Amygdala (tissue), 56 donors: ENCODE measurements at regions not wholly inside any gene's neighbourhood (a gene's known extent, or its start where the extent isn't known, plus 50 kb on each side); places are given as distances from the start of the nearest gene placed in this dataset.

Source experiments
- DNase-seq, 56 donors: peaks; one replicate each; lab custom pipeline; 2025; lab: John Stamatoyannopoulos, UW

- DNase-seq, result no peak
These were observed 129.6 kb downstream of the SNAPC1 start for GRCh38 chr14:61891810-61892209.

- no peak for DNase-seq
These were observed 131.2 kb downstream of the SNAPC1 start for GRCh38 chr14:61893371-61893940.

GRCh38 chr14:61894452-61895077, 132.3 kb downstream of the SNAPC1 start:
- peak in 34 of 56 donors; percentile 6 to 73 (median 28) for DNase-seq

- DNase-seq, result no peak
These were observed 135.1 kb downstream of the SNAPC1 start for GRCh38 chr14:61897300-61897699.

GRCh38 chr14:61898568-61898967, 136.3 kb downstream of the SNAPC1 start:
- DNase-seq, result no peak

GRCh38 chr14:61899497-61899896, 137.3 kb downstream of the SNAPC1 start:
- no peak for DNase-seq

GRCh38 chr14:61904946-61905345, 142.7 kb downstream of the SNAPC1 start:
- DNase-seq, result no peak

GRCh38 chr14:61911574-61911973, 149.4 kb downstream of the SNAPC1 start:
- peak in 1 of 56 donors; percentile 9 for DNase-seq

GRCh38 chr14:61918998-61919397, 156.8 kb downstream of the SNAPC1 start:
- no peak for DNase-seq

- DNase-seq, result no peak
These were observed 161.1 kb downstream of the SNAPC1 start for GRCh38 chr14:61923348-61923747.

GRCh38 chr14:61925043-61925442, 162.8 kb downstream of the SNAPC1 start:
- DNase-seq, result peak in 17 of 56 donors; percentile 1 to 45 (median 3)

- DNase-seq, result no peak
These were observed 163.7 kb downstream of the SNAPC1 start for GRCh38 chr14:61925732-61926435.

- no peak for DNase-seq
These were observed 164.8 kb downstream of the SNAPC1 start for GRCh38 chr14:61927060-61927459.

- DNase-seq, result no peak
These were observed 165.3 kb downstream of the SNAPC1 start for GRCh38 chr14:61927520-61927919.

GRCh38 chr14:61928300-61928699, 166.1 kb downstream of the SNAPC1 start:
- no peak for DNase-seq

- no peak for DNase-seq
These were observed 166.5 kb downstream of the SNAPC1 start for GRCh38 chr14:61928701-61929100.

- DNase-seq, result no peak
These were observed 167.4 kb downstream of the SNAPC1 start for GRCh38 chr14:61929651-61930050.

- DNase-seq, result no peak
These were observed 168.1 kb downstream of the SNAPC1 start for GRCh38 chr14:61930101-61930857.

GRCh38 chr14:61932974-61933373, 170.8 kb downstream of the SNAPC1 start:
- no peak for DNase-seq

- no peak for DNase-seq
These were observed 172.2 kb downstream of the SNAPC1 start for GRCh38 chr14:61934385-61934784.

- DNase-seq, result no peak
These were observed 177.6 kb downstream of the SNAPC1 start for GRCh38 chr14:61939776-61940175.
